ENCODE measurements at regions not wholly inside any gene's neighbourhood (a gene's known extent, or its start where the extent isn't known, plus 50 kb on each side); places are given as distances from the start of the nearest gene placed in this dataset.

DNA sequence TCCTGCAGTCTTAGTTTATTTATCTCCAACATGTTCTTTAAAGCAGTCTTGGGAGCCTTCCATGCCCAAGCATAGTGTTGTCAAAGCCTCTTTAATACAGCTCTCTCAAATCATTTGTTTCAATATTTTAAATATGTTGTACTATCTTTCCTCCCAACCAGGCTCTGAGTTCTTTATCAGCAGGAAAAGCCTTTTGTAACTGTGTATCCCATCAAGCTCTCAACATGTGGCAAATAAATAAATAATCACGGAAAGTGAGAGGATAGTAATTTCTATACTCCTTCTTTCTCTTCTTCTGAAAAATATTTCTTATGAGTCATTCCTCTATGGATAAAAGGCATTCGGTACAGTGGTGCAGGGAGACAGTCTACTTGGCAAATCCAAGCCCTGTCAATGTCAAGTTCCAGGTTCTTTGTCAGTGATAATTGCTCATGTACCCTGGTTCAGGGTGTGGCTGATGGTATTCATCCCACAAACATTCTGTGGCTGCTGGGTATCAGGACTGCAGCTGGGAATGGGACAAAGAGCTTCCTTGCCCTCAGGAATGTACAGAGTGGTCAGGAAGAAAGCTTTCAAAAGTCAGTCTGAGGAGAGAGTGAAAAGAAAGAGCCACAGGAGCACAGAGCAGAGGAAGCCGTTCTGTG lies 384.3 kb downstream of the EFNB2 start:
- TF ChIP-seq, protein P1, sequence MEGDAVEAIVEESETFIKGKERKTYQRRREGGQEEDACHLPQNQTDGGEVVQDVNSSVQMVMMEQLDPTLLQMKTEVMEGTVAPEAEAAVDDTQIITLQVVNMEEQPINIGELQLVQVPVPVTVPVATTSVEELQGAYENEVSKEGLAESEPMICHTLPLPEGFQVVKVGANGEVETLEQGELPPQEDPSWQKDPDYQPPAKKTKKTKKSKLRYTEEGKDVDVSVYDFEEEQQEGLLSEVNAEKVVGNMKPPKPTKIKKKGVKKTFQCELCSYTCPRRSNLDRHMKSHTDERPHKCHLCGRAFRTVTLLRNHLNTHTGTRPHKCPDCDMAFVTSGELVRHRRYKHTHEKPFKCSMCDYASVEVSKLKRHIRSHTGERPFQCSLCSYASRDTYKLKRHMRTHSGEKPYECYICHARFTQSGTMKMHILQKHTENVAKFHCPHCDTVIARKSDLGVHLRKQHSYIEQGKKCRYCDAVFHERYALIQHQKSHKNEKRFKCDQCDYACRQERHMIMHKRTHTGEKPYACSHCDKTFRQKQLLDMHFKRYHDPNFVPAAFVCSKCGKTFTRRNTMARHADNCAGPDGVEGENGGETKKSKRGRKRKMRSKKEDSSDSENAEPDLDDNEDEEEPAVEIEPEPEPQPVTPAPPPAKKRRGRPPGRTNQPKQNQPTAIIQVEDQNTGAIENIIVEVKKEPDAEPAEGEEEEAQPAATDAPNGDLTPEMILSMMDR (IDR thresholded peaks at IDR 0.05 in 2 of 3, conservative IDR thresholded peaks at IDR 0.05 in 1 of 3; ENCODE audit: borderline replicate concordance in 1 of 3, insufficient read depth in 1 of 3, low read depth in 2 of 3, low read length in 2 of 3) = no peak
- TF ChIP-seq POLR2AphosphoS5 (IDR thresholded peaks at IDR 0.05; ENCODE audit: low read depth, low read length) = 0 out of 2 replicates have a peak, but pooled peaks have one; percentile 22
- TF ChIP-seq, protein P2, sequence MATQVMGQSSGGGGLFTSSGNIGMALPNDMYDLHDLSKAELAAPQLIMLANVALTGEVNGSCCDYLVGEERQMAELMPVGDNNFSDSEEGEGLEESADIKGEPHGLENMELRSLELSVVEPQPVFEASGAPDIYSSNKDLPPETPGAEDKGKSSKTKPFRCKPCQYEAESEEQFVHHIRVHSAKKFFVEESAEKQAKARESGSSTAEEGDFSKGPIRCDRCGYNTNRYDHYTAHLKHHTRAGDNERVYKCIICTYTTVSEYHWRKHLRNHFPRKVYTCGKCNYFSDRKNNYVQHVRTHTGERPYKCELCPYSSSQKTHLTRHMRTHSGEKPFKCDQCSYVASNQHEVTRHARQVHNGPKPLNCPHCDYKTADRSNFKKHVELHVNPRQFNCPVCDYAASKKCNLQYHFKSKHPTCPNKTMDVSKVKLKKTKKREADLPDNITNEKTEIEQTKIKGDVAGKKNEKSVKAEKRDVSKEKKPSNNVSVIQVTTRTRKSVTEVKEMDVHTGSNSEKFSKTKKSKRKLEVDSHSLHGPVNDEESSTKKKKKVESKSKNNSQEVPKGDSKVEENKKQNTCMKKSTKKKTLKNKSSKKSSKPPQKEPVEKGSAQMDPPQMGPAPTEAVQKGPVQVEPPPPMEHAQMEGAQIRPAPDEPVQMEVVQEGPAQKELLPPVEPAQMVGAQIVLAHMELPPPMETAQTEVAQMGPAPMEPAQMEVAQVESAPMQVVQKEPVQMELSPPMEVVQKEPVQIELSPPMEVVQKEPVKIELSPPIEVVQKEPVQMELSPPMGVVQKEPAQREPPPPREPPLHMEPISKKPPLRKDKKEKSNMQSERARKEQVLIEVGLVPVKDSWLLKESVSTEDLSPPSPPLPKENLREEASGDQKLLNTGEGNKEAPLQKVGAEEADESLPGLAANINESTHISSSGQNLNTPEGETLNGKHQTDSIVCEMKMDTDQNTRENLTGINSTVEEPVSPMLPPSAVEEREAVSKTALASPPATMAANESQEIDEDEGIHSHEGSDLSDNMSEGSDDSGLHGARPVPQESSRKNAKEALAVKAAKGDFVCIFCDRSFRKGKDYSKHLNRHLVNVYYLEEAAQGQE (IDR thresholded peaks at IDR 0.05; ENCODE audit: low read depth) = no peak
- TF ChIP-seq, protein P3, sequence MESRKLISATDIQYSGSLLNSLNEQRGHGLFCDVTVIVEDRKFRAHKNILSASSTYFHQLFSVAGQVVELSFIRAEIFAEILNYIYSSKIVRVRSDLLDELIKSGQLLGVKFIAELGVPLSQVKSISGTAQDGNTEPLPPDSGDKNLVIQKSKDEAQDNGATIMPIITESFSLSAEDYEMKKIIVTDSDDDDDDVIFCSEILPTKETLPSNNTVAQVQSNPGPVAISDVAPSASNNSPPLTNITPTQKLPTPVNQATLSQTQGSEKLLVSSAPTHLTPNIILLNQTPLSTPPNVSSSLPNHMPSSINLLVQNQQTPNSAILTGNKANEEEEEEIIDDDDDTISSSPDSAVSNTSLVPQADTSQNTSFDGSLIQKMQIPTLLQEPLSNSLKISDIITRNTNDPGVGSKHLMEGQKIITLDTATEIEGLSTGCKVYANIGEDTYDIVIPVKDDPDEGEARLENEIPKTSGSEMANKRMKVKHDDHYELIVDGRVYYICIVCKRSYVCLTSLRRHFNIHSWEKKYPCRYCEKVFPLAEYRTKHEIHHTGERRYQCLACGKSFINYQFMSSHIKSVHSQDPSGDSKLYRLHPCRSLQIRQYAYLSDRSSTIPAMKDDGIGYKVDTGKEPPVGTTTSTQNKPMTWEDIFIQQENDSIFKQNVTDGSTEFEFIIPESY (IDR thresholded peaks at IDR 0.05; ENCODE audit: extremely low read depth, insufficient replicate concordance, low read length) = no peak
- no peak for TF ChIP-seq EZH2 (IDR thresholded peaks at IDR 0.05)
- no peak for TF ChIP-seq ZFX (IDR thresholded peaks at IDR 0.05)
- no peak for TF ChIP-seq ZNF274 (IDR thresholded peaks at IDR 0.05; ENCODE audit: low read depth, low read length)
- TF ChIP-seq POLR2A (IDR thresholded peaks at IDR 0.05; ENCODE audit: borderline replicate concordance, extremely low read depth, insufficient read depth, insufficient read length) = no peak
- TF ChIP-seq, protein P4, sequence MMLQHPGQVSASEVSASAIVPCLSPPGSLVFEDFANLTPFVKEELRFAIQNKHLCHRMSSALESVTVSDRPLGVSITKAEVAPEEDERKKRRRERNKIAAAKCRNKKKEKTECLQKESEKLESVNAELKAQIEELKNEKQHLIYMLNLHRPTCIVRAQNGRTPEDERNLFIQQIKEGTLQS (IDR thresholded peaks at IDR 0.05) = no peak
- no peak for TF ChIP-seq YY1 (IDR thresholded peaks at IDR 0.05; ENCODE audit: extremely low read depth, insufficient replicate concordance, low read depth, low read length)
- TF ChIP-seq SP1 (IDR thresholded peaks at IDR 0.05; ENCODE audit: low read depth) = peak; percentile 85
- TF ChIP-seq FOSL1 (IDR thresholded peaks at IDR 0.05; ENCODE audit: low read depth) = peak; percentile 71
- TF ChIP-seq EZH2phosphoT487 (IDR thresholded peaks at IDR 0.05; ENCODE audit: borderline replicate concordance) = no peak
- TF ChIP-seq RAD21 (IDR thresholded peaks at IDR 0.05; ENCODE audit: low read depth) = peak; percentile 24; the same call in 1 of the 2 replicates

Measured in HCT116 (cell line).